ENCODE measurements at regions not wholly inside any gene's neighbourhood (a gene's known extent, or its start where the extent isn't known, plus 50 kb on each side); places are given as distances from the start of the nearest gene placed in this dataset.

- TF ChIP-seq CTCF (conservative IDR thresholded peaks at IDR 0.05; ENCODE audit: low read depth in 2 of 2): no peak
- TF ChIP-seq EZH2 (IDR thresholded peaks at IDR 0.05; ENCODE audit: low read depth, unreplicated experiment): no peak
- no peak for TF ChIP-seq POLR2AphosphoS5 (IDR thresholded peaks at IDR 0.05; ENCODE audit: low read depth)
- TF ChIP-seq CREB1 (CRISPR knock-in tag; IDR thresholded peaks at IDR 0.05; ENCODE audit: low read depth): no peak
- no peak for TF ChIP-seq EZH2phosphoT487 (IDR thresholded peaks at IDR 0.05; ENCODE audit: unreplicated experiment)
- TF ChIP-seq, protein P1, sequence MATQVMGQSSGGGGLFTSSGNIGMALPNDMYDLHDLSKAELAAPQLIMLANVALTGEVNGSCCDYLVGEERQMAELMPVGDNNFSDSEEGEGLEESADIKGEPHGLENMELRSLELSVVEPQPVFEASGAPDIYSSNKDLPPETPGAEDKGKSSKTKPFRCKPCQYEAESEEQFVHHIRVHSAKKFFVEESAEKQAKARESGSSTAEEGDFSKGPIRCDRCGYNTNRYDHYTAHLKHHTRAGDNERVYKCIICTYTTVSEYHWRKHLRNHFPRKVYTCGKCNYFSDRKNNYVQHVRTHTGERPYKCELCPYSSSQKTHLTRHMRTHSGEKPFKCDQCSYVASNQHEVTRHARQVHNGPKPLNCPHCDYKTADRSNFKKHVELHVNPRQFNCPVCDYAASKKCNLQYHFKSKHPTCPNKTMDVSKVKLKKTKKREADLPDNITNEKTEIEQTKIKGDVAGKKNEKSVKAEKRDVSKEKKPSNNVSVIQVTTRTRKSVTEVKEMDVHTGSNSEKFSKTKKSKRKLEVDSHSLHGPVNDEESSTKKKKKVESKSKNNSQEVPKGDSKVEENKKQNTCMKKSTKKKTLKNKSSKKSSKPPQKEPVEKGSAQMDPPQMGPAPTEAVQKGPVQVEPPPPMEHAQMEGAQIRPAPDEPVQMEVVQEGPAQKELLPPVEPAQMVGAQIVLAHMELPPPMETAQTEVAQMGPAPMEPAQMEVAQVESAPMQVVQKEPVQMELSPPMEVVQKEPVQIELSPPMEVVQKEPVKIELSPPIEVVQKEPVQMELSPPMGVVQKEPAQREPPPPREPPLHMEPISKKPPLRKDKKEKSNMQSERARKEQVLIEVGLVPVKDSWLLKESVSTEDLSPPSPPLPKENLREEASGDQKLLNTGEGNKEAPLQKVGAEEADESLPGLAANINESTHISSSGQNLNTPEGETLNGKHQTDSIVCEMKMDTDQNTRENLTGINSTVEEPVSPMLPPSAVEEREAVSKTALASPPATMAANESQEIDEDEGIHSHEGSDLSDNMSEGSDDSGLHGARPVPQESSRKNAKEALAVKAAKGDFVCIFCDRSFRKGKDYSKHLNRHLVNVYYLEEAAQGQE (IDR thresholded peaks at IDR 0.05; ENCODE audit: unreplicated experiment): no peak
- TF ChIP-seq ZNF331 (CRISPR knock-in tag; IDR thresholded peaks at IDR 0.05; ENCODE audit: low read depth): no peak
- TF ChIP-seq NANOG (IDR thresholded peaks at IDR 0.05; ENCODE audit: borderline replicate concordance): no peak
- no peak for TF ChIP-seq STAT1 (IDR thresholded peaks at IDR 0.05; ENCODE audit: unreplicated experiment)
- TF ChIP-seq JUNB (IDR thresholded peaks at IDR 0.05; ENCODE audit: unreplicated experiment): no peak
Measured at GRCh38 chr13:94938124-94938523, 225.8 kb upstream of the SOX21 start.
